KBM-7 (cell line): ENCODE measurements at regions not wholly inside any gene's neighbourhood (a gene's known extent, or its start where the extent isn't known, plus 50 kb on each side); places are given as distances from the start of the nearest gene placed in this dataset.
"Not testable (repeated sequence)": the region's sequence is repeated elsewhere in the genome, so short reads cannot be mapped to it uniquely, and the experiment has no call there.

Experiments
- DNase-seq: peaks from one replicate; pipeline ENCODE4 v3.0.0-alpha.2; 2015
- in situ Hi-C: fragments of 300-500 bp; cut with MboI; formaldehyde crosslinking; loops from 2 replicates; pipeline ENCODE4 v1.14.3; 2020; ENCODE audit warnings: low sequenced_read_pairs, low pct_unique_long_range_greater_than_20kb, mixed read lengths

DNA sequence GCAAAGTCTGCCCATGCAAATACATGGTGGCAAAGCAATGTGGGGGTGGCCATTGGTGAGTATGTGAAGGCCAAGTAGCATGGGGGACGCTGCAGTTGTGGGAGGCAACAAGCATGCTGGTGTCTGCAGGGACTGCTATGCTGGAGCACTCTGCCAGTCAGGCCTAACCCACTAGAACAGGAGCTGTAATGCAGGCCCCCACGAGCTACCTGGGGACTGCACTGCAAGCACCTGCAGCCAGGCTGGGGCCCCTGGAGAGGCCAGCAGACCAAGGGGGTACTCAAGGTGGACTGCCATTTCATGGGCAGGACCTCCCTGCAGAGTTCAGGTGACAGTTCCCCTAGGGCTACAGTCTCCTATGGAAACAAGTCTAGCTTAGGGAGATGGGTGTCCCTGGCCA lies 183.8 kb upstream of the PDE4D start:
- in situ Hi-C loops, result no loop called here
- no peak for DNase-seq

DNA sequence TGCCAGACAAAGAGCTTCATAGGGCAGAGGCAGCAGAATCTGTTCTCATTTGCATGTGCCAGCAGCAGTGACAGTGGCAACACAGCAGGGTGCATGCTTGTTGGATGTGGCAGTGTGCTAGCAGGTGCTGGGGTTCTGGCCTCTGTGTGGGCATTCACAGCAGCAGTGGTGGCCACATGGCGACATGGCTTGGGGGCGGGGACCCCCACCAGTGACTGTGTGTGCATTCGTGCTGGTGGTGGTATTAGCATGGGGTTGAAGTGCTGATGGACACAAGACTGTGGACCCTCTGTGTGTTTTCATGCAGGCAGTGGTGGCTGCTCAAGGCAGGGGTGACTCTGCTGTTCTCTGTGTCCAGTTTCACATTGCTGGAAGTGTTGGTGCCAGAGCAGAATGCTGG lies 183.2 kb upstream of the PDE4D start:
- in situ Hi-C loops, result no loop called here
- no peak for DNase-seq

DNA sequence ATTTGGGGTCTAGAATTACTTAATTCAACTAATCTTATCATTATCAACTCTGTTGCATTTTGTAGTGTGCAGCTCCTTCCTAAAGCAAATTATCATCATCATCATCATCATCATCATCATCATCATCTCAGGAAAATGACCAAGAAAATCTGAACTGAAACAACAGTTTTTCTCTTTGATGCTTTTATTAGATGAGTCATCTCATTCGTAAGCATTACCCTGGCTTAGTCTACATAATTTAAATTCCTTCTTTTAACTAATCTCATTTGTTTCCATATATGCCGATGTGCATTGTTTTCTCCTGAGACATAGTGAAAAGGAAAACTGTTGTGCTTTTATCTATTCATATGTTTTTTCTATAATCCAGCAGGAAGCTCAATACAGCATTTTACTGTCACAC lies 173.0 kb upstream of the PDE4D start:
- no peak for DNase-seq
- in situ Hi-C loops, result no loop called here

DNA sequence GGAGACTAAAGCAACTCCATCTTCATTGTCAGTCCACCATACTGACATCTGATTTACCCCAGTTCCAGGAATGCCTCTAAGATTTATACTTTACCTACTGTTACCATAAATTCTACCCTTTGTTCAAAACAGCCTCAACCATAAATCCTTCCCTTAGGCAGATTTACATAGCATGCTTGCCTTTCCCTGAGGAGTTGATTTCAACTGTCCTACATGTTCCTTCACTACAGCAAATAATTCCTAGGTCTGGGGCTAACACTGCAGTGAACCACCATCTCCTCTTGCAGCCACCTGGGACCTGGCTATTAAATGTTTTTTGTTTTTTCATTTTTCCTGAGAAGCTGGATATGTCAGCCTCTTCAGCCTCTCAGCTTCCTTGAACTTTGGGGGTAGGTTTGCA lies 166.9 kb upstream of the PDE4D start:
- no peak for DNase-seq
- in situ Hi-C loops, result no loop called here

DNA sequence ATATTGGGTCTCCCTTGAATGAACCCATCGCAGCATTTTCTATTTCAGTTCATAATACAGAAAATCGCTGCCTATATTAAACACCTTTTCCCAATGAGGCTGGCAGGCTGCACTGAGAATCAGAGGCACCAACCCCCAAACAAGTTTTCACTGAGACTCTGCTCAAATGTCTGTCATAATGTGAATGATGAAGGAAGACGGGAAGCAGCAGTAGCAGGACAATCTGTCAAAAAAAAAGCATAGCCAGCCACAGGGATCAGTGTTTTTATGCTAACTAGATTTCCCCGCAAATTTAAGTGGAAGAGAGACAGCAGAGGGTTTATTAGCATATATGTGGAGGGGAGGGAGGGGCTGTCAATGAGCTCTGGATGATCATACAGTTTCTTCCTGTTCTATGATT lies 162.7 kb upstream of the PDE4D start:
- in situ Hi-C loops, result no loop called here
- no peak for DNase-seq

- in situ Hi-C loops, result no loop called here
- no peak for DNase-seq
Observed at GRCh38 chr5:60055168-60055567, 161.6 kb upstream of the PDE4D start.

DNA sequence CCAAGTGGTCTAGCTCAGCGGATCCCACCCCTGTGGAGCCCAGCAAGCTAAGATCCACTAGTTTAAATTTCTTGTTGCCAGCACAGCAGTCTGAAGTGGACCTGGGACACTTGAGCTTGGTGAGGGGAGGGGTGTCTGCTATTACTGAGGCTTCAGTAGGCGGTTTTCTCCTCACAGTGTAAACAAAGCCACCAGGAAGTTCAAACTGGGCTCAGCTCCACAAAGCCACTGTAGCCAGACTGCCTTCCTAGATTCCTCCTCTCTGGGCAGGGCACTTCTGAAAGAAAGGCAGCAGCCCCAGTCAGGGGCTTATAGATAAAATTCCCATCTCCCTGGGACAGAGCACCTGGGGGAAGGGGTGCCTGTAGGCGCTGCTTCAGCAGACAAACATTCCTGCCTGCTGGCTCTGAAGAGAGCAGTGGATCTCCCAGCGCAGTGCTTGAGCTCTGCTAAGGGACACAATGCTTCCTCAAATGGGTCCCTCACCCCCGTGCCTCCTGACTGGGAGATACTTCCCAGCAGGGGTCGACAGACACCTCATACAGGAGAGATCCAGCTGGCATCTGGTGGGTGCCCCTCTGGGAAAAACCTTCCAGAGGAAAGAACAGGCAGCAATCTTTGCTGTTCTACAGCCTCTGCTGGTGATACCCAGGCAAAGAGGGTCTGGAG lies 148.6 kb upstream of the PDE4D start:
- in situ Hi-C loops, DNase-seq: not testable (repeated sequence)

DNA sequence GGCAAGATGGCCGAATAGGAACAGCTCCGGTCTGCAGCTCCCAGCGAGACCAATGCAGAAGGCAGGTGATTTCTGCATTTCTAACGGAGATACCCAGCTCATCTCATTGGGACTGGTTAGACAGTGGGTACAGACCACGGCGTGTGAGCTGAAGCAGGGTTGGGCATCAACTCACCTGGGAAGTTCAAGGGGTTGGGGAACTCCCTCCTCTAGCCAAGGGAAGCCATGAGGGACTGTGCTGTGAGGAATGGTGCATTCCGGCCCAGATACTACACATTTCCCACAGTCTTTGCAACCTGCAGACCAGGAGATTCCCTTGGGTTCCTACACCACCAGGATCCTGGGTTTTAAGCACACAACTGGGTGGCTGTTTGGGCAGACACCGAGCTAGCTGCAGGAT lies 148.0 kb upstream of the PDE4D start:
- DNase-seq, in situ Hi-C loops: not testable (repeated sequence)

- no peak for DNase-seq
- in situ Hi-C loops, result no loop called here
Observed at GRCh38 chr5:60036192-60036938, 142.8 kb upstream of the PDE4D start.

DNA sequence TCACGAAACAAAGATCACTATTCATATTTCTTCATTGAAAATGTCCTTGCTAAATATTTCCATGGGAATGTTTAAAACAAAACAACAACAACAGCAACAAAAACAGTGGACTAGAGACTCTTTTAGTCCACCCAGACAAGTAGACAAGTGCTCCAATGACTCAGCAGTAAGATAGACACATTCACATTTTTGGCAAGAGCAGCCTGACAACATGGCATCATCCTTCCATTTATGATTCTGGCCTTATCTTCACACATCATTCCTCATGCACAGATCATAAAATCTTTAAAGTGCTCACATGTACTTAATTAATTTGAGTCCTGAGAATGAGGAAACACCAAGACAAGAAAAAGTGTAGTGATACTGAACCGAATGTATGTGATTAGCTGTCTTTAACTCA lies 132.6 kb upstream of the PDE4D start:
- no peak for DNase-seq
- in situ Hi-C loops, result no loop called here

- in situ Hi-C loops, result no loop called here
Observed at GRCh38 chr5:60024104-60024503, 130.6 kb upstream of the PDE4D start.

GRCh38 chr5:60023255-60023654 lies 129.7 kb upstream of the PDE4D start:
- in situ Hi-C loops, result no loop called here
- DNase-seq, result no peak

More at GRCh38 chr5:60024104-60024503, 130.6 kb upstream of the PDE4D start:
- DNase-seq, result no peak

DNA sequence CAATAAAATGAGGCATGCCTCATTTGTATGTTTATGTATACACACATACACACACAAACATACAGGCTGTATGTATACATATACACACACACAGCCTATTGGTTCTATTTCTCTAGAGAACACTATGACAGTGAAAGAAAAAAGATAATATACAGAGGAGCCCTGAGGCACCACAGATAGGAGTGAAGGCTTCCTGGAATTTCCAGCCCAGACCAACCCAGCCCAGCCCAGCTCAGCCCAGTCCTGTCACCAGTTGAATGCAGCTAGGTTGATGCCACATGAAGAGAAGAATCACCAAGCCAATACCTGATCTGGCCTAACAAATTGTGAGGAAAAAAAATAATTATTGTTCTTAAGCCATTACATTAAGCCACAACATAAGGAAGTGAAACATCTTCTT lies 126.9 kb upstream of the PDE4D start:
- DNase-seq, result no peak
- in situ Hi-C loops, result no loop called here

DNA sequence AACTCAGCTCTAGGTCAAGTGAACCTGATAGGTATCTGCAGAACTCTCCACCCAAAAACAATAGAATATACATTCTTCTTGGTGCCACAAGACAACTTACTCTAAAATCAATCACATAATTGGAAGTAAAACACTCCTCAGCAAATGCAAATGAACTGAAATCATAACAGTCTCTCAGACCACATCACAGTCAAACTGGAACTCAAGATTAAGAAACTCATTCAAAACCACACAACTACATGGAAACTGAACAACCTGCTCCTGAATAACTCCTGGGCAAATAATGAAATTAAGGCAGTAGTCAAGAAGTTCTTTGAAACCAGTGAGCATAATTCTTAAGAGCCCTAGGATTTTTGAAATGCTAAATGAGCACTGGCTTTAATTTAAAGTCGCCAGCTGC lies 125.4 kb upstream of the PDE4D start:
- in situ Hi-C loops, DNase-seq: not testable (repeated sequence)

DNA sequence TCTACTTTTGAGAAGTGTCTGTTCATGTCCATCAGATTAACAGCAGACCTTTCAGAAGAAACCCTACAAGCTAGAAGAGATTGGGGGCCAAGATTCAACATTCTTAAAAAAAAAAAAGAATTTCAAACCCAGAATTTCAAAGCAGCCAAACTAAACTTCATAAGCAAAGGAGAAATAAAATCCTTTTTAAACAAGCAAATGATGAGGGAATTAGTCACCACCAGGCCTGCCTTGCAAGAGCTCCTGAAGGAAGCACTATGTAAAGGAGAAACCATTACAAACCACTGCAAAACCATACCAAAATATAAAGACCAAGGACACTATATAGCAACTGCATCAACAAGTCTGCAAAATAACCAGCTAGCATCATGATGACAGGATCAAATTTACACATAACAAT lies 124.6 kb upstream of the PDE4D start:
- DNase-seq, result no peak
- in situ Hi-C loops, result no loop called here

- no peak for DNase-seq
Observed at GRCh38 chr5:60014331-60014730, 120.8 kb upstream of the PDE4D start.

DNA sequence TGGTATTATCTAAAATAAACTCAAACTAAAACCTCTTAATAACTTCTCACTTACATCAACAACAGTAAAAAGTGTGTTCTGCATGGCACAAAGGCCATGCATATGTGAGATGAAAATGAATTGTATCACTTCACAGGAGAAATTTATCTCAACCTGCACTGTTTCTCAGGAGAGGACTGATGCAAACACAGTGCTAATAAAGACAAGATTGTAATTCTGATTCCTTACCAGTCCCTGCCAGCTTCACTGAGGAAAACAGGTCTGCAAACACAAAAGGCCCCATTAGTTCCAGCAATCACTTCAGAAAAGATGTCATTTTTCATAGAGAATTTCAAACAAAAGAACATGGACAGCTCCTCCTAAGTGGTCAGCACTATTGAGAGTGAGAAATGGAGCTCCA lies 117.3 kb upstream of the PDE4D start:
- in situ Hi-C loops, result no loop called here
- no peak for DNase-seq

More at GRCh38 chr5:60014331-60014730, 120.8 kb upstream of the PDE4D start:
- in situ Hi-C loops, result no loop called here

DNA sequence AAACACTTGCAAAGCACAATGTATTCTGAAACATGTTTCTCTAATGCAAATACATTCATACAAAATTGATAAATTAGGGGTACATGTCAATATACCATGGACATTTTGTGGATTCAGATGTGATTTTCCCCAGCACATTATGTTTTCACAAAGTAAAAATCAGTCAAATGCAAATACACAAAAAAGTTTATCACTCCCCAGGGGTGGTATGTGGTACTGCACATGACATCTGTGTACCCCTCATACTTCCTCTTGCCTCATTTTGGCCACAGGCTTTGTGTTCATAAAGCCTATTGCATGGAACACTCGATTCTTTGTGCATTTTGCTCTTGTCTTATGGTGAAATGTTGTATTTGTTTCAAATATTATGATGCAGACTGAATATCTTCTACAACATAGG lies 116.8 kb upstream of the PDE4D start:
- peak; percentile 8 for DNase-seq
- in situ Hi-C loops, result no loop called here

- in situ Hi-C loops, result no loop called here
- no peak for DNase-seq
Observed at GRCh38 chr5:60007729-60008128, 114.2 kb upstream of the PDE4D start.

- in situ Hi-C loops, result no loop called here
- no peak for DNase-seq
Observed at GRCh38 chr5:59999056-59999455, 105.5 kb upstream of the PDE4D start.

DNA sequence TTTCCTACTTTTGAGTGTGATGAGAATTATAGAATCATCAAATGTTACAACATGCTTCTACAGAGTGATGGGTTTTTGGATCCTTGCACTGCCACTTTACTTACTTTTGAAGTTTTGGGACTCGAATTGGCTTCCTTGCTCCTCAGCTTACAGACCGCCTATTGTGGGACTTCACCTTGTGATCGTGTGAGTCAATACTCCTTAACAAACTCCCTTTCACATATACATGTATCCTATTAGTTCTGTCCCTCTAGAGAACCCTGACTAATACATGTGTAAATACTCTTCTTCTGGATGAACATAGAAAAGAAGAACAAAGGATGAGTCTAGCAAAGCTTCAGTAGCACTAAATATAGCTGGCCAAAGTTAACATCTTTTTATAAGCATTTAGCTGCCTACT lies 98.7 kb upstream of the PDE4D start:
- DNase-seq, result no peak

More for the DNA sequence above, 98.7 kb upstream of the PDE4D start:
- in situ Hi-C loops, result no loop called here
